Peyer's patch (tissue), 4 donors: ENCODE measurements at regions not wholly inside any gene's neighbourhood (a gene's known extent, or its start where the extent isn't known, plus 50 kb on each side); places are given as distances from the start of the nearest gene placed in this dataset.

Source experiments
- CTCF ChIP-seq, 6 experiments: fragments of 450-650 bp in 4 of 6; fragments of 200-600 bp in 2 of 6; sonication (generic) in 1 of 6; IDR thresholded peaks; one replicate each; pipeline ENCODE4 v1.5.1; 2017 to 2019; ENCODE audit warnings: antibody characterized with exemption in 6 of 6, mild to moderate bottlenecking in 3 of 6, moderate library complexity in 1 of 6
- POLR2A ChIP-seq, 2 donors: fragments of 450-650 bp; IDR thresholded peaks; one replicate each; pipeline ENCODE4 v1.5.1; 2017; ENCODE audit warnings: antibody characterized with exemption in 2 of 2, mild to moderate bottlenecking in 2 of 2, moderate library complexity in 2 of 2

DNA sequence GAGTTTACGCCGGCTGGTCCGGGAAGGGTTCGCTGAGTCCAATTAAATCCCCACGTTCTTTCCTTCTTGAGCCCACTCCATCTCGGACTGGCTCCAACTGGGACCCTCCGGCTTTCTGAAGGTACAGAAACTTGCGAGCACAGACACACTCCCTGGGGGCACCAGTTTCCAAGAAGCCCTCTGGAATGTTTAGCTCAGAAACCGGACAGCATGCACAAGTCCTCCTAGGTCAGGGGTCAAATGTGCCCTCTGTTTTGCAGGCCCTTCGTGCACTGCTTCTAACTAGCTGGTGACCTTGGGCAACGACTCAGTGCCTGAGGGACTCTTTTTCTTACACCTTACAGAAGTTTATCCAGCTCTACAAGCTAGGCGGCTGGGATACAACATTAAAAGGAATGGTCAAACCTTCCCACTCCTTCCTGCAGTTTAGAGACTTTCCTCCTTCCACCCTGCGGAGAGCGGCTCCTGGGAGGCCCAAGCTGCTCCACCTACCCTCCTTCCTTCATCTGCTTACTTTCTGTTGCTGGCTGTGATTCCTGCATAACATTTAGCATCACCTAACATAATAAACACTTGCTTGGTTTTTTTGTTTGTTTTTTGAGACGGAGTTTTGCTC is 275.5 kb downstream of the BCOR start:
- no peak for TF ChIP-seq CTCF (IDR thresholded peaks at IDR 0.05)
- no peak for TF ChIP-seq POLR2A (IDR thresholded peaks at IDR 0.05)
